SK-N-SH (cell line): ENCODE measurements at regions not wholly inside any gene's neighbourhood (a gene's known extent, or its start where the extent isn't known, plus 50 kb on each side); places are given as distances from the start of the nearest gene placed in this dataset.

Experiments
- CTCF ChIA-PET: fragments of 300-600, 350-600 bp; formaldehyde crosslinking; extraction: SDS; loops from one replicate; lab custom pipeline; 2021; lab: Yijun Ruan, JAX
- POLR2A ChIA-PET: fragments of 350-600 bp; sonication (Branson Sonifier 250); formaldehyde crosslinking; extraction: SDS; loops from one replicate; lab custom pipeline; 2020; ENCODE audit warnings: antibody characterized with exemption, inconsistent platforms; lab: Yijun Ruan, JAX
- DNase-seq: peaks from one replicate; pipeline ENCODE4 v3.0.0; 2012
- H2AFZ ChIP-seq: fragments of 200-600 bp; sonication (generic); 2 replicates; pipeline ENCODE4 v1.8.1; 2016; ENCODE audit warnings: antibody characterized with exemption, mild to moderate bottlenecking, low read depth
- H3F3A ChIP-seq: fragments of 200-600 bp; sonication (generic); replicated peaks from 2 replicates; pipeline ENCODE3; 2016; ENCODE audit warnings: antibody characterized with exemption, mild to moderate bottlenecking; ENCODE audit not compliant: insufficient read depth
- H3K27ac ChIP-seq, 2 experiments: fragments of 200-500 bp in 1 of 2; fragments of 200-600 bp in 1 of 2; sonication (Bioruptor generic) in 1 of 2; sonication (generic), shearing (Covaris generic) in 1 of 2; 2 replicates each; pipeline versions ENCODE4 v1.5.1 to v1.6.1; 2014 to 2016; ENCODE audit warnings: low read depth in 2 of 2, inconsistent platforms in 1 of 2, low read length in 1 of 2, mild to moderate bottlenecking in 1 of 2, mixed read lengths in 1 of 2
- H3K27me3 ChIP-seq: fragments of 200-600 bp; sonication (generic), shearing (Covaris generic); 2 replicates; pipeline ENCODE4 v1.6.1; 2016; ENCODE audit warnings: mixed run types; ENCODE audit not compliant: insufficient read depth
- H3K36me3 ChIP-seq, 2 experiments: fragments of 200-500 bp in 1 of 2; fragments of 200-600 bp in 1 of 2; sonication (Bioruptor generic) in 1 of 2; sonication (generic) in 1 of 2; replicated peaks in 1 of 2; 2 replicates each; pipeline versions ENCODE3 to v1.5.1; 2014 to 2016; ENCODE audit warnings: low read length in 1 of 2, mild to moderate bottlenecking in 1 of 2; ENCODE audit not compliant: insufficient read depth in 2 of 2, control insufficient read depth in 1 of 2
- H3K4me1 ChIP-seq, 2 experiments: fragments of 200-500 bp in 1 of 2; fragments of 200-600 bp in 1 of 2; sonication (Bioruptor generic) in 1 of 2; sonication (generic), shearing (Covaris generic) in 1 of 2; 2 replicates each; pipeline versions ENCODE4 v1.5.1 to v1.6.1; 2014 to 2016; ENCODE audit warnings: low read depth in 1 of 2, low read length in 1 of 2, mixed run types in 1 of 2; ENCODE audit not compliant: insufficient read depth in 2 of 2, control insufficient read depth in 1 of 2
- H3K4me2 ChIP-seq: fragments of 200-600 bp; sonication (generic), shearing (Covaris generic); 2 replicates; pipeline ENCODE4 v1.6.1; 2017; ENCODE audit warnings: mixed run types
- H3K4me3 ChIP-seq, 2 experiments: fragments of 200-500 bp in 1 of 2; fragments of 200-600 bp in 1 of 2; sonication (Bioruptor generic) in 1 of 2; sonication (generic), shearing (Covaris generic) in 1 of 2; 2 replicates each; pipeline versions ENCODE4 v1.5.1 to v1.8.1; 2014 to 2016; ENCODE audit warnings: low read depth in 2 of 2, inconsistent platforms in 1 of 2, low read length in 1 of 2, mild to moderate bottlenecking in 1 of 2, mixed read lengths in 1 of 2, moderate library complexity in 1 of 2
- H3K79me2 ChIP-seq: fragments of 200-600 bp; sonication (generic); 2 replicates; pipeline ENCODE4 v1.8.1; 2017; ENCODE audit warnings: mild to moderate bottlenecking; ENCODE audit not compliant: insufficient read depth
- H3K9ac ChIP-seq: fragments of 200-600 bp; sonication (generic); 2 replicates; pipeline ENCODE4 v1.6.1; 2017; ENCODE audit warnings: mixed run types
- H3K9me2 ChIP-seq: fragments of 200-600 bp; sonication (generic); 2 replicates; pipeline ENCODE4 v1.6.1; 2017; ENCODE audit warnings: mixed run types
- H3K9me3 ChIP-seq: fragments of 200-600 bp; sonication (generic); 2 replicates; pipeline ENCODE4 v1.6.1; 2017; ENCODE audit warnings: mixed run types, mild to moderate bottlenecking, moderate library complexity
- H4K20me1 ChIP-seq: fragments of 200-600 bp; sonication (generic); 2 replicates; pipeline ENCODE4 v1.6.1; 2017; ENCODE audit warnings: mild to moderate bottlenecking, mixed run types; ENCODE audit not compliant: insufficient read depth
- ELF1 ChIP-seq: IDR thresholded peaks from 2 replicates; pipeline ENCODE4 v1.4.0; 2012
- EP300 ChIP-seq, 2 experiments: IDR thresholded peaks; 2 replicates each; pipeline versions ENCODE4 v1.4.0 to v1.6.1; 2012; ENCODE audit warnings: borderline replicate concordance in 1 of 2, low read depth in 1 of 2, low read length in 1 of 2
- FOXM1 ChIP-seq: IDR thresholded peaks from 2 replicates; pipeline ENCODE4 v1.4.0; 2012; ENCODE audit warnings: low read depth, mild to moderate bottlenecking
- JUND ChIP-seq: IDR thresholded peaks from 2 replicates; pipeline ENCODE4 v1.4.0; 2012
- MXI1 ChIP-seq: IDR thresholded peaks from 2 replicates; pipeline ENCODE4 v1.6.1; 2012; ENCODE audit warnings: mild to moderate bottlenecking, low read depth, low read length, improper control_type of control experiment
- NFIC ChIP-seq: IDR thresholded peaks from 2 replicates; pipeline ENCODE4 v1.4.0; 2012; ENCODE audit warnings: borderline replicate concordance
- RAD21 ChIP-seq: IDR thresholded peaks from 2 replicates; pipeline ENCODE4 v1.6.1; 2012; ENCODE audit warnings: mild to moderate bottlenecking, low read length
- RXRA ChIP-seq: IDR thresholded peaks from 2 replicates; pipeline ENCODE4 v1.4.0; 2012; ENCODE audit warnings: low read depth, mild to moderate bottlenecking, borderline replicate concordance
- SMC3 ChIP-seq: IDR thresholded peaks from 2 replicates; pipeline ENCODE4 v1.6.1; 2012; ENCODE audit warnings: low read depth, low read length, improper control_type of control experiment
- TEAD4 ChIP-seq: IDR thresholded peaks from 2 replicates; pipeline ENCODE4 v1.4.0; 2012; ENCODE audit warnings: mild to moderate bottlenecking, borderline replicate concordance; ENCODE audit not compliant: insufficient read depth
- WGBS: methylation state at CpG from one replicate; pipeline ENCODE4 v1.1.6; 2017; ENCODE audit warnings: low lambda C conversion rate; 5-methylcytosine and 5-hydroxymethylcytosine counted together
- TF ChIP-seq, protein P1 (sequence below): fragments of 150-350 bp; IDR thresholded peaks from 2 replicates; pipeline ENCODE4 v1.6.1; 2016; ENCODE audit warnings: mild to moderate bottlenecking, low read depth, low read length
- TF ChIP-seq, protein P2 (sequence below): IDR thresholded peaks from 2 replicates; pipeline ENCODE4; 2012
- TF ChIP-seq, protein P3 (sequence below): IDR thresholded peaks from 2 replicates; pipeline ENCODE4 v1.4.0; 2012; ENCODE audit warnings: low read depth, borderline replicate concordance
- TF ChIP-seq, protein P4 (sequence below): fragments of 150-350 bp; IDR thresholded peaks from 2 replicates; pipeline ENCODE4 v1.6.1; 2017; ENCODE audit warnings: antibody characterized with exemption, low read length, low read depth, borderline replicate concordance

DNA sequence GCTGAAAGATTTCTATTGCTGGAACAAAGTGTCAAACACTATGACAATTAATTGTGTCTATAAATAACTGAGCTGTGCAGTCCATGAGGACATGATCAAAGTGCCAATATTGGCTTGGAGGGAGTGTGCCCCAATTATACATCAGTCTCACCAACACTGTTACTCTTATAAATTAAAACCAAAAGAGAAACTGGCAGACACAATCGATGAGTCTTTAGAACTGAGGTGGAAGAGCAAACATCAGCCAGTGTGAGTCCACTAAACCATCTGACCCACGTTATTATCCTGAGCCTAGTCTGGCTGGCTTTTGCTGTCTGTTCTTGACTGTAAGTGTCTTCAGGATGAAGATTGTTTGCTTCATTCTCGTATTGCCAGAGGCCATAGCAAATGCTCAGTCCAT lies 98.9 kb downstream of the OLIG3 start:
- Histone ChIP-seq H3K36me3 (no peaks in the 10 kb centered on the region), H3K27ac (no peak overlapping the region), H3K4me3 (no peak overlapping the region), H3K9me2 (no peaks in the 10 kb centered on the region), H4K20me1 (no peaks in the 10 kb centered on the region), H3K27me3 (no peaks in the 10 kb centered on the region), H3K9me3 (no peaks in the 10 kb centered on the region), H2AFZ (no peak overlapping the region), H3K79me2 (no peaks in the 10 kb centered on the region), H3K4me2 (no peak overlapping the region), H3F3A (no peaks in the 10 kb centered on the region), H3K4me1 (no peaks in the 10 kb centered on the region), H3K9ac (no peak overlapping the region)
- ChIA-PET POLR2A (no interaction called here), CTCF (no interaction called here)
- WGBS = 0% methylated on average over 3 of the region's 3 CpGs
- TF ChIP-seq, protein P1, sequence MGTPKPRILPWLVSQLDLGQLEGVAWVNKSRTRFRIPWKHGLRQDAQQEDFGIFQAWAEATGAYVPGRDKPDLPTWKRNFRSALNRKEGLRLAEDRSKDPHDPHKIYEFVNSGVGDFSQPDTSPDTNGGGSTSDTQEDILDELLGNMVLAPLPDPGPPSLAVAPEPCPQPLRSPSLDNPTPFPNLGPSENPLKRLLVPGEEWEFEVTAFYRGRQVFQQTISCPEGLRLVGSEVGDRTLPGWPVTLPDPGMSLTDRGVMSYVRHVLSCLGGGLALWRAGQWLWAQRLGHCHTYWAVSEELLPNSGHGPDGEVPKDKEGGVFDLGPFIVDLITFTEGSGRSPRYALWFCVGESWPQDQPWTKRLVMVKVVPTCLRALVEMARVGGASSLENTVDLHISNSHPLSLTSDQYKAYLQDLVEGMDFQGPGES = no peak
- TF ChIP-seq, protein P2, sequence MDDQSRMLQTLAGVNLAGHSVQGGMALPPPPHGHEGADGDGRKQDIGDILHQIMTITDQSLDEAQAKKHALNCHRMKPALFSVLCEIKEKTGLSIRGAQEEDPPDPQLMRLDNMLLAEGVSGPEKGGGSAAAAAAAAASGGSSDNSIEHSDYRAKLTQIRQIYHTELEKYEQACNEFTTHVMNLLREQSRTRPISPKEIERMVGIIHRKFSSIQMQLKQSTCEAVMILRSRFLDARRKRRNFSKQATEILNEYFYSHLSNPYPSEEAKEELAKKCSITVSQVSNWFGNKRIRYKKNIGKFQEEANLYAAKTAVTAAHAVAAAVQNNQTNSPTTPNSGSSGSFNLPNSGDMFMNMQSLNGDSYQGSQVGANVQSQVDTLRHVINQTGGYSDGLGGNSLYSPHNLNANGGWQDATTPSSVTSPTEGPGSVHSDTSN = no peak
- TF ChIP-seq TEAD4 (no peak), MXI1 (no peak)
- DNase-seq = no peak

DNA sequence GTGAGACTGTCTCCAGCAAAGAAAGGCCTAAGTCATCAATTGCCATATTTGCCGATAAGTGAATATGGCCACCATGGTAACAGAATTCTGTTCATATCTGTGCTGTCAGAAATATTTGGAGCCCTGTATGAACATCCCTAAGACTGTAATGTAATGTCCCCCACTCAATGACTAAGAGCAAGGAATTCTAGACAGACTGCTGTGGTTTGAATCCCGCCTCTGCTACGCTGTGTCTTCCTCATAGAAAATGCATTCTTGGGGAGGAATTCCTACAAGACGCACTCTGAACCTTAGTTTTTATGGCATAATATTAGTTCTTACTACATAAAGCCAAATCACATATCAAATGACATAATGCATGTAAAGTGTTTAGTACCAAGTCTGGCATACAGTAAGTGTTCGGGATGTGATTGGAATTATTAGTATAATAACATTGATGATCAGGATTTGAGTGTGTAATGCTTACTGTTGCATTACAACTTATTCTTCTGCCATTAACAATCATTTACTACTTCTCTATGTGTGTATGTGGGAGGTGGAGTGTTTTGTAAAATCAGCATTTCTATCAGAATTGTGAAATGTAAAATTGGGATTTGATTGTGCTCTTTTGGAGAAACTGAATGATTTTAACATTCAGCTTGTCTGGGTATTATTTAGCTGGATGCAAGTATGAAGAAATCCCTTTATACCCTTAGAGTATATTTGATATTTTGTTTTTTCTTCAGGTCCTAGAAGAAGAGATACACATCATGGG lies 103.0 kb downstream of the OLIG3 start:
- Histone ChIP-seq H3K9me3 (no peaks in the 10 kb centered on the region), H3K79me2 (no peaks in the 10 kb centered on the region), H3K27ac (no peak overlapping the region), H4K20me1 (no peaks in the 10 kb centered on the region), H3K4me2 (no peak overlapping the region), H3K9me2 (no peaks in the 10 kb centered on the region), H3K4me3 (no peak overlapping the region), H3F3A (no peaks in the 10 kb centered on the region), H3K4me1 (no peaks in the 10 kb centered on the region), H3K36me3 (no peaks in the 10 kb centered on the region), H3K9ac (no peak overlapping the region), H3K27me3 (no peaks in the 10 kb centered on the region), H2AFZ (no peak overlapping the region)
- no peak for DNase-seq
- 40% methylated on average over 5 of the region's 5 CpGs for WGBS
- ChIA-PET POLR2A (no interaction called here), CTCF (interaction anchor here (0.7 kb wide), 1 partner anchor 77 kb away, joined by 3 read pairs; no protein-coding TSS in a partner anchor)
- TF ChIP-seq ELF1 = no peak
- TF ChIP-seq, protein P3, sequence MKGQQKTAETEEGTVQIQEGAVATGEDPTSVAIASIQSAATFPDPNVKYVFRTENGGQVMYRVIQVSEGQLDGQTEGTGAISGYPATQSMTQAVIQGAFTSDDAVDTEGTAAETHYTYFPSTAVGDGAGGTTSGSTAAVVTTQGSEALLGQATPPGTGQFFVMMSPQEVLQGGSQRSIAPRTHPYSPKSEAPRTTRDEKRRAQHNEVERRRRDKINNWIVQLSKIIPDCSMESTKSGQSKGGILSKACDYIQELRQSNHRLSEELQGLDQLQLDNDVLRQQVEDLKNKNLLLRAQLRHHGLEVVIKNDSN = no peak
- no peak for TF ChIP-seq RAD21
- TF ChIP-seq FOXM1 = no peak
- TF ChIP-seq, protein P4, sequence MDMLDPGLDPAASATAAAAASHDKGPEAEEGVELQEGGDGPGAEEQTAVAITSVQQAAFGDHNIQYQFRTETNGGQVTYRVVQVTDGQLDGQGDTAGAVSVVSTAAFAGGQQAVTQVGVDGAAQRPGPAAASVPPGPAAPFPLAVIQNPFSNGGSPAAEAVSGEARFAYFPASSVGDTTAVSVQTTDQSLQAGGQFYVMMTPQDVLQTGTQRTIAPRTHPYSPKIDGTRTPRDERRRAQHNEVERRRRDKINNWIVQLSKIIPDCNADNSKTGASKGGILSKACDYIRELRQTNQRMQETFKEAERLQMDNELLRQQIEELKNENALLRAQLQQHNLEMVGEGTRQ = no peak
- no peak for TF ChIP-seq JUND
- TF ChIP-seq EP300 (IDR thresholded peaks at IDR 0.05; ENCODE audit: borderline replicate concordance in 1 of 2, low read depth in 1 of 2, low read length in 1 of 2) = no peak
- TF ChIP-seq, protein P2 = no peak
- TF ChIP-seq MXI1 = no peak
- no peak for TF ChIP-seq RXRA
- TF ChIP-seq, protein P1 = no peak
- no peak for TF ChIP-seq SMC3
- TF ChIP-seq NFIC = no peak
